GM21447 (cell line): ENCODE measurements at regions not wholly inside any gene's neighbourhood (a gene's known extent, or its start where the extent isn't known, plus 50 kb on each side); places are given as distances from the start of the nearest gene placed in this dataset.

Experiments used
- ATAC-seq: cut with Tn5 transposase; IDR thresholded peaks from one replicate; pipeline ENCODE4 v1.9.1; 2021; ENCODE audit not compliant: unreplicated experiment

- no peak for ATAC-seq
These were observed 68.6 kb upstream of the ITGA11 start for GRCh38 chr15:68500363-68501258.

GRCh38 chr15:68501259-68501591 is 69.3 kb upstream of the ITGA11 start:
- ATAC-seq, result no peak

- no peak for ATAC-seq
These were observed 69.7 kb upstream of the ITGA11 start for GRCh38 chr15:68501616-68502015.

- ATAC-seq, result no peak
These were observed 70.5 kb upstream of the ITGA11 start for GRCh38 chr15:68502398-68502901.

- ATAC-seq, result no peak
These were observed 71.2 kb upstream of the ITGA11 start for GRCh38 chr15:68503213-68503612.

GRCh38 chr15:68503791-68504680 is 72.1 kb upstream of the ITGA11 start:
- no peak for ATAC-seq

- no peak for ATAC-seq
These were observed 72.8 kb upstream of the ITGA11 start for GRCh38 chr15:68504681-68505170.

- no peak for ATAC-seq
These were observed 72.7 kb upstream of the CORO2B start for GRCh38 chr15:68506071-68506470.

GRCh38 chr15:68507447-68507846 is 71.3 kb upstream of the CORO2B start:
- ATAC-seq, result no peak

- no peak for ATAC-seq
These were observed 70.2 kb upstream of the CORO2B start for GRCh38 chr15:68508485-68509189.

GRCh38 chr15:68510558-68510957 is 68.2 kb upstream of the CORO2B start:
- no peak for ATAC-seq

GRCh38 chr15:68511073-68511991 is 67.5 kb upstream of the CORO2B start:
- no peak for ATAC-seq

- ATAC-seq, result no peak
These were observed 66.7 kb upstream of the CORO2B start for GRCh38 chr15:68512052-68512451.

- no peak for ATAC-seq
These were observed 66.2 kb upstream of the CORO2B start for GRCh38 chr15:68512598-68512997.

GRCh38 chr15:68515371-68516095 is 63.3 kb upstream of the CORO2B start:
- no peak for ATAC-seq

- ATAC-seq, result no peak
These were observed 61.5 kb upstream of the CORO2B start for GRCh38 chr15:68517285-68517761.

- ATAC-seq, result no peak
These were observed 60.7 kb upstream of the CORO2B start for GRCh38 chr15:68518046-68518445.

- ATAC-seq, result no peak
These were observed 59.9 kb upstream of the CORO2B start for GRCh38 chr15:68518785-68519430.
